HG03442 (cell line): ENCODE measurements at regions not wholly inside any gene's neighbourhood (a gene's known extent, or its start where the extent isn't known, plus 50 kb on each side); places are given as distances from the start of the nearest gene placed in this dataset.

ENCODE experiments used
- ATAC-seq: cut with Tn5 transposase; IDR thresholded peaks from one replicate; pipeline ENCODE4 v1.9.1; 2021; ENCODE audit warnings: mild to moderate bottlenecking, moderate library complexity; ENCODE audit not compliant: unreplicated experiment

GRCh38 chr3:148601766-148602685 is 95.7 kb upstream of the AGTR1 start:
- no peak for ATAC-seq

GRCh38 chr3:148604270-148605085 is 93.2 kb upstream of the AGTR1 start:
- ATAC-seq, result no peak

GRCh38 chr3:148605521-148605920 is 92.2 kb upstream of the AGTR1 start:
- ATAC-seq, result no peak

GRCh38 chr3:148606979-148607378 is 90.7 kb upstream of the AGTR1 start:
- ATAC-seq, result no peak

GRCh38 chr3:148607491-148607890 is 90.2 kb upstream of the AGTR1 start:
- no peak for ATAC-seq

- ATAC-seq, result no peak
Observed at GRCh38 chr3:148612278-148612677, 85.4 kb upstream of the AGTR1 start.

GRCh38 chr3:148615382-148615781 is 82.3 kb upstream of the AGTR1 start:
- no peak for ATAC-seq

- no peak for ATAC-seq
Observed at GRCh38 chr3:148625095-148625736, 72.5 kb upstream of the AGTR1 start.

- ATAC-seq, result no peak
Observed at GRCh38 chr3:148625991-148626390, 71.7 kb upstream of the AGTR1 start.

GRCh38 chr3:148629006-148629405 is 68.7 kb upstream of the AGTR1 start:
- ATAC-seq, result no peak

- no peak for ATAC-seq
Observed at GRCh38 chr3:148631124-148631903, 66.4 kb upstream of the AGTR1 start.

GRCh38 chr3:148641722-148642121 is 56.0 kb upstream of the AGTR1 start:
- ATAC-seq, result no peak

GRCh38 chr3:148642214-148642613 is 55.5 kb upstream of the AGTR1 start:
- no peak for ATAC-seq

GRCh38 chr3:148642616-148643015 is 55.1 kb upstream of the AGTR1 start:
- no peak for ATAC-seq

- no peak for ATAC-seq
Observed at GRCh38 chr3:148643389-148643840, 54.3 kb upstream of the AGTR1 start.

- no peak for ATAC-seq
Observed at GRCh38 chr3:148646126-148646665, 51.5 kb upstream of the AGTR1 start.
